Adrenal gland (tissue), 5 donors: ENCODE measurements at regions not wholly inside any gene's neighbourhood (a gene's known extent, or its start where the extent isn't known, plus 50 kb on each side); places are given as distances from the start of the nearest gene placed in this dataset.

Experiments used
- CTCF ChIP-seq, 6 experiments: fragments of 450-650 bp in 4 of 6; fragments of 200-600 bp in 2 of 6; sonication (generic) in 1 of 6; IDR thresholded peaks; 1 replicate in 5 of 6; 2 replicates in 1 of 6; pipeline versions ENCODE4 v1.5.1 to v1.8.0; 2016 to 2021; ENCODE audit warnings: antibody characterized with exemption in 6 of 6, mild to moderate bottlenecking in 2 of 6, moderate library complexity in 1 of 6
- POLR2A ChIP-seq, 2 donors: fragments of 450-650 bp; IDR thresholded peaks; one replicate each; pipeline ENCODE4 v1.6.1; 2017; ENCODE audit warnings: antibody characterized with exemption in 2 of 2, mild to moderate bottlenecking in 2 of 2, moderate library complexity in 1 of 2
- donor health status: DM: no; HTN: no; CAD: no.

GRCh38 chr6:105753620-105754211, 332.4 kb upstream of the PRDM1 start:
- no peak for TF ChIP-seq CTCF (IDR thresholded peaks at IDR 0.05)
- TF ChIP-seq POLR2A (IDR thresholded peaks at IDR 0.05), result no peak
